Astrocyte (in vitro differentiated cells and primary cell): ENCODE measurements at regions not wholly inside any gene's neighbourhood (a gene's known extent, or its start where the extent isn't known, plus 50 kb on each side); places are given as distances from the start of the nearest gene placed in this dataset.

Source experiments
- EZH2 ChIP-seq: IDR thresholded peaks from 2 replicates; pipeline ENCODE4 v1.6.1; 2012; ENCODE audit warnings: mild to moderate bottlenecking, low read length, inconsistent platforms; ENCODE audit not compliant: insufficient read depth
- TF ChIP-seq, protein P1 (sequence below): IDR thresholded peaks from 2 replicates; pipeline ENCODE4 v1.5.1; 2011; ENCODE audit warnings: low read depth, mild to moderate bottlenecking, inconsistent platforms, low read length, moderate library complexity; ENCODE audit not compliant: insufficient read depth

DNA sequence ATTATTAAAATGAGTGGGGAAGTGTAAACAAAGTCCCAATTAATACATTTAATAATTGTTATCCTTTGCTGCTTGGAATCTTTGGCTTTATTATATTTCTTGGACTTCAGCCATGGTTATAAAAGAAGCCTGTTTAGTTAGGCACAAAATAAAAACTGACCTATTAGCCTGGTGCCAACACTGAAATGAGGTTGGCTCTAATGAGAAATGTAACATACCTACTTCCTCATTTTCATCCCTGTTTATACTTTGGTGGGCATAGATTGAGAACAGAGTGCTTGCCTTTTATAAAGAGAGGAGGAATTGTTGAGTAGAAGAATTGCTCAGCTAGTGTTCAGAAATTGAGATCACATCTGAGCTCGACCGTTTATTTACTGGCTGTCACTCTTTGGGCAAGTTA, 471.3 kb downstream of the UTRN start:
- TF ChIP-seq, protein P1, sequence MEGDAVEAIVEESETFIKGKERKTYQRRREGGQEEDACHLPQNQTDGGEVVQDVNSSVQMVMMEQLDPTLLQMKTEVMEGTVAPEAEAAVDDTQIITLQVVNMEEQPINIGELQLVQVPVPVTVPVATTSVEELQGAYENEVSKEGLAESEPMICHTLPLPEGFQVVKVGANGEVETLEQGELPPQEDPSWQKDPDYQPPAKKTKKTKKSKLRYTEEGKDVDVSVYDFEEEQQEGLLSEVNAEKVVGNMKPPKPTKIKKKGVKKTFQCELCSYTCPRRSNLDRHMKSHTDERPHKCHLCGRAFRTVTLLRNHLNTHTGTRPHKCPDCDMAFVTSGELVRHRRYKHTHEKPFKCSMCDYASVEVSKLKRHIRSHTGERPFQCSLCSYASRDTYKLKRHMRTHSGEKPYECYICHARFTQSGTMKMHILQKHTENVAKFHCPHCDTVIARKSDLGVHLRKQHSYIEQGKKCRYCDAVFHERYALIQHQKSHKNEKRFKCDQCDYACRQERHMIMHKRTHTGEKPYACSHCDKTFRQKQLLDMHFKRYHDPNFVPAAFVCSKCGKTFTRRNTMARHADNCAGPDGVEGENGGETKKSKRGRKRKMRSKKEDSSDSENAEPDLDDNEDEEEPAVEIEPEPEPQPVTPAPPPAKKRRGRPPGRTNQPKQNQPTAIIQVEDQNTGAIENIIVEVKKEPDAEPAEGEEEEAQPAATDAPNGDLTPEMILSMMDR = no peak
- no peak for TF ChIP-seq EZH2
